Hepatocyte (in vitro differentiated cells): ENCODE measurements at regions not wholly inside any gene's neighbourhood (a gene's known extent, or its start where the extent isn't known, plus 50 kb on each side); places are given as distances from the start of the nearest gene placed in this dataset.
"Not testable (repeated sequence)": the region's sequence is repeated elsewhere in the genome, so short reads cannot be mapped to it uniquely, and the experiment has no call there.

Experiments
- EZH2 ChIP-seq: fragments of 200-600 bp; sonication (generic); IDR thresholded peaks from 2 replicates; pipeline ENCODE4 v1.6.1; 2016; ENCODE audit warnings: antibody characterized with exemption, mild to moderate bottlenecking, borderline replicate concordance
- TF ChIP-seq, protein P1 (sequence below): fragments of 200-600 bp; sonication (generic); IDR thresholded peaks from 2 replicates; pipeline ENCODE4 v1.5.1; 2016; ENCODE audit warnings: antibody characterized with exemption, mild to moderate bottlenecking; ENCODE audit not compliant: poor library complexity

GRCh38 chr2:87677421-87677923 lies 70.4 kb upstream of the PLGLB2 start:
- TF ChIP-seq, protein P1, sequence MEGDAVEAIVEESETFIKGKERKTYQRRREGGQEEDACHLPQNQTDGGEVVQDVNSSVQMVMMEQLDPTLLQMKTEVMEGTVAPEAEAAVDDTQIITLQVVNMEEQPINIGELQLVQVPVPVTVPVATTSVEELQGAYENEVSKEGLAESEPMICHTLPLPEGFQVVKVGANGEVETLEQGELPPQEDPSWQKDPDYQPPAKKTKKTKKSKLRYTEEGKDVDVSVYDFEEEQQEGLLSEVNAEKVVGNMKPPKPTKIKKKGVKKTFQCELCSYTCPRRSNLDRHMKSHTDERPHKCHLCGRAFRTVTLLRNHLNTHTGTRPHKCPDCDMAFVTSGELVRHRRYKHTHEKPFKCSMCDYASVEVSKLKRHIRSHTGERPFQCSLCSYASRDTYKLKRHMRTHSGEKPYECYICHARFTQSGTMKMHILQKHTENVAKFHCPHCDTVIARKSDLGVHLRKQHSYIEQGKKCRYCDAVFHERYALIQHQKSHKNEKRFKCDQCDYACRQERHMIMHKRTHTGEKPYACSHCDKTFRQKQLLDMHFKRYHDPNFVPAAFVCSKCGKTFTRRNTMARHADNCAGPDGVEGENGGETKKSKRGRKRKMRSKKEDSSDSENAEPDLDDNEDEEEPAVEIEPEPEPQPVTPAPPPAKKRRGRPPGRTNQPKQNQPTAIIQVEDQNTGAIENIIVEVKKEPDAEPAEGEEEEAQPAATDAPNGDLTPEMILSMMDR = not testable (repeated sequence)
- not testable (repeated sequence) for TF ChIP-seq EZH2
